Glomerular visceral epithelial cell (primary cell): ENCODE measurements at regions not wholly inside any gene's neighbourhood (a gene's known extent, or its start where the extent isn't known, plus 50 kb on each side); places are given as distances from the start of the nearest gene placed in this dataset.

Experiments used
- DNase-seq: peaks from one replicate; pipeline ENCODE4 v3.0.0-alpha.2; 2016; ENCODE audit errors: extremely low spot score

GRCh38 chr14:98698341-98698740, 573.7 kb downstream of the BCL11B start:
- no peak for DNase-seq

- no peak for DNase-seq
Observed at GRCh38 chr14:98700748-98701147, 571.2 kb downstream of the BCL11B start.

GRCh38 chr14:98701377-98701776, 570.6 kb downstream of the BCL11B start:
- no peak for DNase-seq

- DNase-seq, result no peak
Observed at GRCh38 chr14:98704441-98704840, 567.6 kb downstream of the BCL11B start.

GRCh38 chr14:98705871-98706300, 566.1 kb downstream of the BCL11B start:
- no peak for DNase-seq

GRCh38 chr14:98707522-98707921, 564.5 kb downstream of the BCL11B start:
- no peak for DNase-seq

GRCh38 chr14:98708555-98708954, 563.4 kb downstream of the BCL11B start:
- no peak for DNase-seq

GRCh38 chr14:98711453-98711852, 560.5 kb downstream of the BCL11B start:
- DNase-seq, result no peak

GRCh38 chr14:98714626-98715425, 557.2 kb downstream of the BCL11B start:
- DNase-seq, result no peak

GRCh38 chr14:98716133-98716532, 555.9 kb downstream of the BCL11B start:
- DNase-seq, result no peak

GRCh38 chr14:98721061-98721460, 550.9 kb downstream of the BCL11B start:
- DNase-seq, result no peak

- no peak for DNase-seq
Observed at GRCh38 chr14:98724734-98725133, 547.3 kb downstream of the BCL11B start.

GRCh38 chr14:98725191-98725590, 546.8 kb downstream of the BCL11B start:
- DNase-seq, result no peak

GRCh38 chr14:98725676-98726075, 546.3 kb downstream of the BCL11B start:
- no peak for DNase-seq

GRCh38 chr14:98726585-98727405, 545.2 kb downstream of the BCL11B start:
- no peak for DNase-seq

GRCh38 chr14:98728024-98728423, 544.0 kb downstream of the BCL11B start:
- no peak for DNase-seq

- DNase-seq, result no peak
Observed at GRCh38 chr14:98728836-98729235, 543.2 kb downstream of the BCL11B start.

- no peak for DNase-seq
Observed at GRCh38 chr14:98731286-98731685, 540.7 kb downstream of the BCL11B start.

GRCh38 chr14:98731701-98732100, 540.3 kb downstream of the BCL11B start:
- DNase-seq, result no peak

- DNase-seq, result no peak
Observed at GRCh38 chr14:98733536-98733935, 538.5 kb downstream of the BCL11B start.

GRCh38 chr14:98736701-98737338, 535.2 kb downstream of the BCL11B start:
- DNase-seq, result no peak

- no peak for DNase-seq
Observed at GRCh38 chr14:98741523-98741922, 530.5 kb downstream of the BCL11B start.
